HG02588 (cell line): ENCODE measurements at regions not wholly inside any gene's neighbourhood (a gene's known extent, or its start where the extent isn't known, plus 50 kb on each side); places are given as distances from the start of the nearest gene placed in this dataset.

Experiments
- ATAC-seq: cut with Tn5 transposase; IDR thresholded peaks from one replicate; pipeline ENCODE4 v1.9.1; 2021; ENCODE audit warnings: mild to moderate bottlenecking, moderate library complexity; ENCODE audit not compliant: unreplicated experiment

DNA sequence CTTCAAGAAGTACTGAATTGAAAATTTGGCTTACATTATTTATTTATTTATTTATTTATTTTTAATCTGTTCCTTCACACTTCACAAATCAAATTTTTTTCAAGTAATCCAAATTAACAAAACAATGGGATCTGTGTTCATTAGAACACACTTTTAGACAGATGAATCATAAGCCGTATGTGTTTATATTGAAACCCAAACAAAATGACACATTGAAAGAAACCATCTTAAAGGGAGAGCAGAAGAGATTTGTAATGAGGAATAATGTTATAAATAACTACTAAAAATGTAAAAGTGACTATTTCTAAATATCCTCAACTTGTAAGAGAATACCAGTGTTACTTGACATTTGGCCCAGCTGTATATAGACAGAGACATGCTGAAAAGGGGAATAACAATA is 991.0 kb upstream of the CHAC2 start:
- ATAC-seq: no peak

DNA sequence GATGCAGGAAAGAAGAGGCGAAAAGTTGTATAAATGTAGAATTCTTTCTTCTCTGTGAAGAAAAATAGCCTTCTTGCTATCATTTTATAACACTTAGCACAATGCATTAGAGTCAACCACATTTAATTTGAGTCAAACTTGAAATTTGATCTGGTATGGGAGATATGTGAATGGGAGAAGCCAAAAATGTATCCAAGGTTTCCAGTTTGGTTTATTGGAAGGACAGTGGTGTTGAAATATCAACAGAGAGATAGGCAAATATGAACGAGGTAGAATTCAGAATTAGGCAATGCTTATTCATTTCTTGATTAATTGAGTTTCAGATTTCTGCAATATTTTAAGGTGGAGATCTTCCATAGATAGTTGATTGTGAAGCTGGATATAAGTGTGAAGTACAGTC is 991.9 kb upstream of the CHAC2 start:
- no peak for ATAC-seq

DNA sequence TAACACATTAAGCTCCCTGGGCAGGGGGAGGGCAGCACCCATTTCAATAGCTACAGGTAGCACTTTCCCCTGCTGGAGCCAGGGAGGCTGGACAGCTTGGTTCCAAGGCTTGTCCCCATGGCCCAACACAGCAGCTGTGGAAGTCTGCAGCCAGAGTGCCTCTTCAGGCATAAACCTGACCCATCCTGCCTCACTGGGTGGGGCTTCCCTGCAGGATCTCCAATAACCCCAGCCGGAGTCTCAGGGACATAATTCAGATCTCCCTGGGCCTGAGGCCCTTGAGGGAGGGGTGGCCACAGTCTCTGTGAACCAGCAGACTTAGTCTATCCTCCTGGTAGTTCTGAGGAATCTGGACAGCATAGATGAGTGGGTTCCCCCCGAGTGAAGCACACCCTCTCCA is 1001.9 kb upstream of the CHAC2 start:
- no peak for ATAC-seq

DNA sequence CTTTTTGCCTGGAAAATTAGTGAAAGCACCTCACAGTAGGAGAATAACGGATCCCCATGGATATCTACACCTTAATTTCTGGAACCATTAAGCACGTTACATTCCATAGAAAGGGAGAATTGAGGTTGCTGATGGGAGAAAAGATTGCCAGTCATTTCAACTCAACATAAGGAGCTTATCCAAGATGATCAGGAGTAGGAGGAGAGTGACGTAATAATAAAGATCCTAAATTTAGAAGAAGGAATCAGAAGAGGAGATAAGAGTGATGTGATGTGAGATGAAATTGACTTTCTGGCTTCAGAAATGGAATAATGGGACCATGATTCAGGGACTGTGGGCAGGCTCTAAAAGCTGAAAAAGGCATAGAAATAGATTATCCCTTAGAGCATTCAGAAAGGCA is 1017.8 kb upstream of the CHAC2 start:
- ATAC-seq: no peak

DNA sequence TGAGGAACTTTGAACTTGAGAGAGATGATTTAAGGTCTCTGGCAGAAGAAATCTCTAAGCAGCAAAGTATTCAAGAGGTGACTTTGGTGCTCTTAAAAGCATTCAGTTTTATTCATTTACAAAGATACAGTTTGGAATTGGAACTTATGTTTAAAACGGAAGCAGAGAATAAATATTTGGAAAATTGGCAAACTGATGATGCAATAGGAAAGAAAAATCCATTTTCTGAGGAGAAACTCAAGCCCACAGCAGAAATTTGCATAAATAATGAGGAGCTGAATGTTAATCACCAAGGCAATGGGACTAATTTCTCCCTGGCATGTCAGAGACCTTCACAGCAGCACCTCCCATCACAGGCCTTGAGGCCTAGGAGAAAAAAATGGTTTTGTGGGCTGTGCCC is 1022.5 kb upstream of the CHAC2 start:
- no peak for ATAC-seq

DNA sequence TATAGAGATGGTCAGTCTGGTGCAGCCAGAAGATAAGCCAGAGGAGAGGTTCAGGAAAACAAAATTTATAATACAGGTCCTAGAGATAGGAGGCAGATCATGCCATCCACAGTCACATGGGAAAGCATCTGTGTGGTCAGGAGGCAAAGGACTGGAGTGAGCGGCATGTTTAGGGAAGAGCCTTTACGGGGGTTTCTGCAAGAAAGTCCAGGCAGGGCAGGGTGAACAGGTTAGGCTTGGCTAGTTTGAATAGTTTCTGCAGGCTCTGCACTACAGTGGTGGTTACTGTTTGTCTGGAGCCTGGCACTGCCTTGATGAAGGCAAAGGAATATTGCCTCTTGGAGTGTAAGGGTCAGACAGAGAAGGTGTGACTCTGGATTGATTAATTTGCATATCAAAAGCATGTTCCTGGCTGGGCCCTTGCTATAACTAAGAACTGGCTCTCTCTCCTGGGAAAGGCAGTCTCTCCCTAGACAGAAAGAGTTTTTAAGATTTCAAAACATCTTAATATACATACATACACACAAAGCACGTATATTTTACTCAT is 1034.7 kb upstream of the CHAC2 start:
- no peak for ATAC-seq

DNA sequence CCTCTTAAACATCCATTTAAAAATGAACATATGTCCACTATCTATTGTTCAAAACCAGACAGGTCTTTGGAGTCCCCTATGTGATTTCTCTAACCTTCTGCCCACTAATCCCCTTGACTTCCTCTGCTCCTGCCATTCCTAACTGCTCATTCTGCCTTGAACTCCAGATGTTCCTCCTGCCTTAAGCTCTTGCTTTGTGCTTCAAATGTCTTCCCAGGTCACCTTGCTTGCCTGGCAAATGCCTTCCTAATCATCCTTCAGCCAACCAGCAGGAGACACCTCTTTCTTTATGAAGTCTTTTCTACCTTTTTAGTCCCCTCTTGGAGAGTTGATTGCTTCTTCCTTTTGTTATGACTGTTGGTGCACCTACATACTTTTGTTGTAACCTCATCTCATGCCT is 1043.0 kb upstream of the CHAC2 start:
- ATAC-seq: no peak

DNA sequence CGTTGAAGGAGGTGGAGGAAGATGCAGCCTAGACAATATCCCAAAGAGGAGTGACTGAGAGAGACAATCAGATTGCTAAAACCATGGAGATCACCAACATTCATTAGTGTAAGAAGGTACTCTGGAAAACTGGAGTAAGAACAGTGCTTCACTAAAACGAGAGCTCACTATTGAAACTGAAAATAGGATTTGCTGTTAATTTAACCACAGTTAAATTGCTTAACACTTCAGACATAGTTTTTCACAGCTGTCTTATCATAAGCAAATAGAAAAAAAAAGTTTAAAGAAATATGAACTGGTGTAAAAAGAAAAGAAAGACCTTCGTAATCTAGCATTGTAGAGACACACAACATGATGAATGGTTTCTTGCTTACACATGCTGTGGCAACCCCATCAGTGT is 1049.8 kb upstream of the CHAC2 start:
- no peak for ATAC-seq

DNA sequence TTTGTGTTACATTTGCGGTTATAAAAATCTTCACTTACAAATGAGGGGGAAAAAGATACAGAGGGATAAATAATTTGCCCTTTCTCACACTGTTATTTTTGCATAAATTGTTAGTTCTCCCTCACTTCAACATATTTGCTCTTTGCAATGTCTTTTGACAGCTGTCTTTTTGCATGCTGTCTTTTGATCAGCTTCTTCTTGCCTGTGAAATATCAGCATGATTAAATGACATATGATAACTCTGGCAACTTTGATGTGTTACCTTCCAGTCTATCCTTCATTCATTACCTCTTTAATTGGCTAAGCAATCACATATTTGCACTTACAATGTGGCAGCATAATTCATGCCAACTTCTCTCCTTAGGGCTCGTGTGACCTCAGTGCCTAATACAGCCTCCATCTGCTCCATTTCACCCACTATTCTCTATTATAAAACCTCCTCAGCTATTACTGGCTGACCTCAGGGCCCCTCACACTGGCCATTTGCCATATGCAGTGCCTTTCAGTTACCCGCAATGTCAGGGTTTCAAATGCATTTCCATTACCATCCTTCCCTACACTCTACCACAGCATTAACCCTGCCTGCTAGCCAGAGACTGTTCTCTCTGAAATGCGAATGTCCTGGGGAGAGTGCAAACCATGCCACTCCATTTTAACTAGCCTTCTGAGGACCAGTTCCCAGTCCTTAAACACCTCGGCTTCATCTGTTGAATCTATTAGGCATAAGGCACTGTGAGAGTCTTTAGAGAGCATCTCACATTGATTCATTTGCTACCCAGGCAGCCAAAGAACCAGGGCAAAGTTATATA is 1056.6 kb upstream of the CHAC2 start:
- no peak for ATAC-seq

DNA sequence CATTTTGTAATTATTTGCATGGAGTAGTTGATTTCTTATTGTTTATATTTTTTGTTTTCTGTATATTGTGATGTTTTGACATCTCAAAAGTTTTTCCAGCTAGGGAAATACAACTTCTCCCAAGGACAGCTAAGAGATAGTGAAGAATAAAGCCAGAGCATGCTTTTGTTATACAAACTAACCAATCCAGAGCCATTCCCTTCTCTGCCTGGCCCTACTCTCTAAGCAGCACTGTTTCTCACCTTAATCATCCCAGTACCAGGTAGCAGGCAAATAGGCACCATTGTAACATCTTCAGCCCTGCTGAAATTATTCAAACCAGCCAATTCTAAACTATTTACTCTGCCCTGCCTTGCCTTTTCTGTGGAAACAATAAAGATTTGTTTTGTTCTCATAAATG is 1063.4 kb upstream of the CHAC2 start:
- no peak for ATAC-seq

DNA sequence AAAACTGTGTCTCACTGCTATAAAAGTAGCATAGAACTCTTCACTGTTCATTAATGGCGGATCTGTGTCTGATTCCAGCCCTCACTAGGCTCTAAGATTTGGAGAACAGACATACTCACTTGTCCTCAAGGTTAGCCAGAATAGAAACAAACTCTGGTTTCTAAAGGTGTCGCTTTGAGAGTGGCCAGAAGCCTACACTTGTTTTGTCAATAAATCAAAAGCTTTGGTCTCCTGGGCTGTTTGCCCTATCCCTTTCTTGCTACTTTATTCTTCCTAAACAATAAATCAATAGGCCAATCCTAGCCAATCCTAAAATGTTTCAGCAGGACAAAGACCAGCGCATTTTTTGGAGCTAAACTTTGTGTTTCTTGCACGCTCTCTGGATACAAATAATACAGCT is 1064.6 kb upstream of the CHAC2 start:
- no peak for ATAC-seq

DNA sequence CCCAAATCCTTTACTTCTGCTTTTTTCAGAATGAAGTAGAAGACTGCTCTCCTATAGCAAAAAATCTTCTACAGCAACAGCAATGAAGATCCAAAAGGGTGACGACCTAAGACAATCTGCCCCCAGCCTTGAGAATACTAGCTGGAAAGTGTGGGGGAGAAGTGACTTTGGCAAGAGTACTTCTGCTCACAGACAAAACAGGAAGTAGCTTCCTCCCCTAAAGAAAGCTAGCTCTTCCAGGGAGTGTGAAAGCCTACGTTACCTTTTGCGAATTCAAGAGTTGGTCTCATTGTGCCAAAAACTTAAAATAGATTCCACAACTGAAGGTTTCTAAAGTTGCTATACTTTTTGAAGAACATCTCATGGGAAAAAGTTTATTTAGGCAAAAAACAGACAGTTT is 1069.2 kb upstream of the CHAC2 start:
- ATAC-seq: no peak

DNA sequence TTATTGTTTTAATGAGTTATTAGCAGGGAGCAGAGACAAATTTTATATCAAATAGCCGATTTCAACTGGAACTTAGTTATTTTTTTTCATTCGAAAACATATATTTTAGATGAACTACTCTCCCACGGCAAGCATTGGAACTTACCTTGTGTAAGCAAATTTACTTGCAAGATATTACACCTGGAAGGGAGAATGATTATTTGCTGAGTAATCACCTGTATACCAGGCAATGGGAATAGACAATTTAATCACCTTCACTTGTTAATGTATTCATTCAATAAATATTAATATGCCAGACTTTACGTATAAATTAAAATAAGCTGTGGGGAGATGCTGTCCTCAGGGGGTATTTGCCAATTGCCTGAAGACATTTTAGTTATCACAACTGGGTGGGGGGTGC is 1069.9 kb upstream of the CHAC2 start:
- ATAC-seq: no peak

DNA sequence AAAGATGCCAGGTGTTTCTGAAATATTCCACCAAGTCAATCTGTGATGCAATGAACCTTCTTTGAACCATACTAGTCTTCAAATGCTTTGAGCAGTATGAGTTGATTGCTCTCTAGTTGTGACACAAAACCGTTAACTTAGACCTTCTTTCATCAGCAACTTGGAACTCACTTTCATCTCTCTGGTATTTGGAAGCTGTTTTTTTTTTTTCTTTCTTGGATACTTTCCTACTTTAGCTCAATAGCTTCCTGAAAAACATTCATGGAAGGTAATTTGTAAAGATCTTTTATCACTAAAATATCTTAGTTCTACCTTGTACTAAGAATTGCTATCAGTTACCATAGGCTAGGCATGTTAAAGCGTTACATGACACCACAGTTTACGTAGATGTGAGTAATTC is 1071.9 kb upstream of the CHAC2 start:
- no peak for ATAC-seq

DNA sequence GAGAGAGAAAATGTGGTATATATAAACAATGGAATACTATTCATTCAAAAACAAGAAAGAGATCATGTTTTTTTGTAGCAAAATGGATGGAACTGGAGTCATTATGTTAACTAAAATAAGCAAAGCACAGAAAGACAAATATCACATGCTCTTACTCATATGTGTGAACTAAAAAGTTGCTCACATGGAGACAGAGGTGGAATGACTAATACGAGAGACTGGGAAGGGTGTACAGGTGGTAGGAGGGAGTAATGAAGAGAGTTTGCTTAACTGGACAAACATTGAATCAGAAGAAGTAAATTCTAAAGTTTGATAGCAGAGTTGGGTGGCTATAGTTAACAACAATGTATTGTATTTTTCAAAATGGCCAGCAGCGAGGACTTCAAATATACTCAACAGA is 1080.7 kb upstream of the CHAC2 start:
- ATAC-seq: no peak

DNA sequence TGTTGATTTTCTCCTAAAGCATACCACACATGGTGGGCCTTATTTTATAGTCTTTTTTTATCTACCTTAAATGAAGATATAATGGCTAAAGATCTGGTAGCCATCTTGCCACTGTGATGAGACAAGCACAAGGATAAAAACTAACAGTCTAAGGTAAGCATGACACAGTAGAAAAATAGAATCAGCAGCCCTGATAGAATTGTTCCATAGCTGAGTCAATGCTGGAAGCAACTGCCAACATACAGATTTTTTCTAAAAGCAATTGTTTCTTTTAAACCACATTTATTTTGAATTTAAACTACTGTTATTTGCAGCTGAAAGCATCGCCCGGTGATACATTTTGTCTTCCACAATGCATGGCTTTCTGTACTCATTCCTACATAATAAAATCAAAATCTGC is 1091.5 kb upstream of the CHAC2 start:
- ATAC-seq: no peak

DNA sequence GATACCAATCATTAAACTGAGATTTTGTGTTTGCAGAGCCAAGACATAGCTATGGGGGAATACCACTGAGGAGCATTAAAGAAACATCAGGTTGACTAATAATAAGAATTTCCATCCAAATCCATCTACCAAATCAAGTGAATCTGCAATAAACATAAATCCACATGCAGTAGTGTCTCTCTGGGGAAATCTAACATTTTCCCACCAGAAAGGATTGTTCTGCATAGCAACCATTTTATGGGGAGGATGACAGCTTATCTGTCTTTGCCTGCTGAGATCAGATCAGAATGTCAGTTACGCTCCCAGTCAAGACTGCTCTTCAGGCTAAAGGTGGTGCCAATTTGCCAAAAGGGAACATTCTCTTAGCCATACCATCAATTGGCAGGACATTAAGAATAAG is 1098.9 kb upstream of the CHAC2 start:
- no peak for ATAC-seq

DNA sequence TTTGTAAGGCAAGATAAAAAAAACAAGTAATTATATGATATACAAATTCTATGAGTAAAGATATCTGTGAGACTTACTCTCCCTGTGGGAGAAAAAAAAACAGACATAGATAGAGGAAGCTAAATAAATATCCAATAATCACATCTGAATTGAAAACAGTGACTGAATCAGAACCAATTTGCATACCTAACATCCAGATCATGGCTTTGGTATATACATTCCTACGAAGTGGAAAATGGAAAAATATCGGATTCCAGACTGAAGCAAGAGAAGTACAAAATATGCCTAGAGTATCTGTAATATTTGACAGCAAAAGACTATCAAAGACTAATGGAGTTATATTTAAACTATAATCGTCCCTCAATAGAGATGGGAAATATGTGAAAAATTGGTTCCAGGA is 1108.1 kb upstream of the CHAC2 start:
- no peak for ATAC-seq

DNA sequence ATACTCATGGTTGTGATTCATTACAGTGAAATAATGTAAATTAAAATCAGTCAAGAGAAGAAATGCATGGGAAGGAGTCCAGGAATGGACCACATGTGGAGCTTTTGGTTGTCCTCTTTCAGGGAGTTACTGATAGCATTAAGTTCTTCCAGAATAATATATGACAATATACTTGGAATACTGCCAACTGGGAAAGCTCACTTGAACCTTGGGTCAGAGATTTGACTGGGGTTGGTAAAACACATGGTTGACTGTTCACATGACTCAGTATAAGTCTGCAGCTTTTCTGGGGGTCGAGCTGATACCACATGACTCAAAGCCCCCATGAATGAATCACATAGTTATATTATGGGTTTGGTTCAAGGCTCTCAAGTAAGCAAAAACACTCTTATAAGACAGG is 1109.0 kb upstream of the CHAC2 start:
- no peak for ATAC-seq

DNA sequence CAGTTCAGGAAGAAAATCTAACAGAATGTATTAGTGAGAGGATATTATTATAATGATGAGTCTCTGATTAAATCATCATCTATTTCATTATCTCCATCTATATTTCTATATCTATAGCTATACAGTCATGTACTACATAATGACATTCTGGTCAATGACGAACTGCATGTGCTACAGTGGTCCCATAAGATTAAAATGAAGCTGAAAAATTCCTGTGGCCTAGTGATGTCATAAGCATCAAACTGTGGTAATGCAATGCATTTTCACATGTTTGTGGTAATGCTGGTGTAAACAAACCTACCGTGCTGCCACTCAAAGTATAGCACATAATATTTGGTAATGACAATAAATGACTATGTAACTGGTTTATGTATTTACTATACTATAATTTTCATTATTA is 1127.9 kb upstream of the CHAC2 start:
- ATAC-seq: no peak

DNA sequence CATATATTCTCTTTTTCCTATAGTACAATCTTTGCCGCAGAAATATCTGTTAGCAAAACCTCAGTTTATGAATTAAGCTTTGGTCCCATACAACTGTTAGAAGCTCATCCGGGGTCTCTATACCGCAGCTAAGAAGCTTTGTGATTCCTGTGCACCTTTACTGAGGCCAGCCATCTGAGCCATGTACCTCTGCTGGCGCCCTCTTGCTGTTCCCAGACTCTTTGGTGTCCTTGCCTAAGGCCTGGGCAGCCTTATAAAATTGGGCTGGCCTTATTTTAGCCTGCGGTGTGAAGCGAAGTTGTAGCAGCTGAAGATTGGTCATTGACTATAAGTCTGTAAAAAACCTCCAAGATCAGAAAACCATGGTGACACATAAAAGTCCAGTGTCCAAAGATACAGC is 1135.1 kb upstream of the CHAC2 start:
- ATAC-seq: no peak

DNA sequence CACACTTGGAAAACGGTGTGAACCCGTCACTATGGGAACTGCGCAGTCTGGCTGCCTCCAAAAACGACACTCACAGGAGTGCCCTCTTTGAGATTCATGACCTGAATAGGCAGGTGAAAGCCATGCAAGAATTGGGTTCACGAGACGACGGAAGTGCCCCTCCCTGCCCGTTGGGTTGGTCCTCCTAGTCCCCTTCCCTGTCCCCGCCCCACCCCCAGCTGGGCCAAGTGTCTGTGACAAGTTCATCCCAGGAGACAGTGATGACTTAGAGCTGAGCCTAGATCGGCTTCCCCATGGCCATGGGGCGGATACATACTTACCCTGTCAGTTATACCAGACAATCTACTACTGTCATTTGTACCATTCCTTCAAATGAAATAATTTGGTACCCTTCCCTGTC is 1137.7 kb upstream of the CHAC2 start:
- no peak for ATAC-seq

DNA sequence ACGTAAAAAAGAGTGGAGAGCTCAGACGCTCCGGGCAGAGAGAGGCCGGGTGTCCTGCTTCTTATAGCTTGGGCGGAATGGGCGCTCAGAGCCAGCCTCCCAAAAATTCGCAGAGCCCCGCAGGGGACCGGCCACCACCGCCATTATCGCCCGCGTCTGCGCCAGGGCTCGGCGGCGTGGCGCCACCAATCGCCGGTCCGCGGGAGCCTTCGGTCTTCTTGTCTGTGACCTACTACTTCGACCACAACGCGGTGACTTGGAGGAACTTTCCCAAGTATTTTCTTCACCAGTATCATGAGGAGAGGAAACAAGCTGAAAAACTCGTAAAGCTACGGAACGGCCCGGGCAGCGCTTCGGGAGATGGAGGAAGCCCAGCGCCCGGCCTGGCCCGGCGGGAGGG is 1138.1 kb upstream of the CHAC2 start:
- no peak for ATAC-seq
